CD14-positive monocyte (primary cell): ENCODE measurements at regions not wholly inside any gene's neighbourhood (a gene's known extent, or its start where the extent isn't known, plus 50 kb on each side); places are given as distances from the start of the nearest gene placed in this dataset.

ENCODE experiments used
- DNase-seq, 3 donors: peaks; one replicate each; pipeline ENCODE4 v3.0.0-alpha.2; 2011 to 2022
- H2AFZ ChIP-seq: 2 replicates; pipeline ENCODE4 v1.6.0; 2012; ENCODE audit warnings: mild to moderate bottlenecking, low read depth, low read length, inconsistent platforms; ENCODE audit not compliant: insufficient read depth, poor library complexity, severe bottlenecking
- H3K27ac ChIP-seq, 2 donors: 1 replicate in 1 of 2; 2 replicates in 1 of 2; pipeline ENCODE4 v1.5.1; 2012 to 2013; ENCODE audit warnings: low read length in 2 of 2, control low read depth in 1 of 2, inconsistent platforms in 1 of 2, low read depth in 1 of 2, mild to moderate bottlenecking in 1 of 2
- H3K27me3 ChIP-seq, 2 donors: one replicate each; pipeline versions ENCODE4 v1.6.0 to v1.6.1; 2011 to 2013; ENCODE audit warnings: low read length in 2 of 2; ENCODE audit not compliant: control insufficient read depth in 2 of 2, insufficient read depth in 2 of 2
- H3K36me3 ChIP-seq, 2 donors: replicated peaks in 1 of 2; 1 replicate in 1 of 2; 2 replicates in 1 of 2; pipeline versions ENCODE4 v1.5.1 to v1.6.1; 2012 to 2013; ENCODE audit warnings: low read length in 2 of 2, control low read depth in 1 of 2, inconsistent platforms in 1 of 2, mild to moderate bottlenecking in 1 of 2; ENCODE audit not compliant: insufficient read depth in 2 of 2, control insufficient read depth in 1 of 2
- H3K4me1 ChIP-seq, 2 donors: 1 replicate in 1 of 2; 2 replicates in 1 of 2; pipeline versions ENCODE4 v1.5.1 to v1.6.1; 2012 to 2013; ENCODE audit warnings: low read length in 2 of 2, control low read depth in 1 of 2, inconsistent platforms in 1 of 2, mild to moderate bottlenecking in 1 of 2, moderate library complexity in 1 of 2; ENCODE audit not compliant: insufficient read depth in 2 of 2, control insufficient read depth in 1 of 2
- H3K4me2 ChIP-seq: replicated peaks from 2 replicates; pipeline ENCODE3; 2012; ENCODE audit warnings: low read length, moderate library complexity, mild to moderate bottlenecking; ENCODE audit not compliant: poor library complexity, severe bottlenecking; ENCODE audit errors: extremely low read depth
- H3K4me3 ChIP-seq, 3 experiments: fragments of 200-600 bp in 1 of 3; sonication (generic) in 1 of 3; replicated peaks in 1 of 3; 1 replicate in 2 of 3; 2 replicates in 1 of 3; pipeline ENCODE4 v1.5.1; 2011 to 2013; ENCODE audit warnings: low read length in 3 of 3, mild to moderate bottlenecking in 3 of 3, control low read depth in 2 of 3, low read depth in 2 of 3, inconsistent platforms in 1 of 3, moderate library complexity in 1 of 3
- H3K79me2 ChIP-seq: 2 replicates; pipeline ENCODE4 v1.6.0; 2012; ENCODE audit warnings: mild to moderate bottlenecking, control low read depth, inconsistent platforms, low read length, moderate library complexity; ENCODE audit not compliant: insufficient read depth
- H3K9ac ChIP-seq: 2 replicates; pipeline ENCODE4 v1.6.0; 2017; ENCODE audit warnings: low read length, mild to moderate bottlenecking; ENCODE audit not compliant: insufficient read depth, poor library complexity, severe bottlenecking
- H3K9me3 ChIP-seq, 2 donors: replicated peaks in 1 of 2; 1 replicate in 1 of 2; 2 replicates in 1 of 2; pipeline versions ENCODE4 v1.5.1 to v1.6.1; 2012 to 2013; ENCODE audit warnings: low read length in 2 of 2, control low read depth in 1 of 2; ENCODE audit not compliant: control insufficient read depth in 1 of 2, insufficient read depth in 1 of 2
- H4K20me1 ChIP-seq: 2 replicates; pipeline ENCODE4 v1.6.0; 2012; ENCODE audit warnings: mild to moderate bottlenecking, low read length, control low read depth, moderate library complexity; ENCODE audit not compliant: insufficient read depth
- H3K27ac Mint-ChIP-seq, 7 donors: one replicate each; pipeline ENCODE4 v1.8.0; 2020; ENCODE audit warnings: mild to moderate bottlenecking in 7 of 7, mixed read lengths in 7 of 7, moderate library complexity in 6 of 7, inconsistent platforms in 2 of 7
- H3K27me3 Mint-ChIP-seq, 3 donors: one replicate each; pipeline ENCODE4 v1.8.0; 2021 to 2022; ENCODE audit warnings: low read depth in 3 of 3, mild to moderate bottlenecking in 3 of 3, mixed read lengths in 3 of 3, moderate library complexity in 3 of 3, inconsistent platforms in 1 of 3
- H3K36me3 Mint-ChIP-seq, 2 donors: one replicate each; pipeline ENCODE4 v1.8.0; 2020; ENCODE audit warnings: mixed read lengths in 2 of 2, inconsistent platforms in 1 of 2, mild to moderate bottlenecking in 1 of 2
- H3K4me1 Mint-ChIP-seq: one replicate; pipeline ENCODE4 v1.8.0; 2020; ENCODE audit warnings: mild to moderate bottlenecking, mixed read lengths
- H3K4me3 Mint-ChIP-seq, 2 donors: one replicate each; pipeline ENCODE4 v1.8.0; 2020; ENCODE audit warnings: mild to moderate bottlenecking in 2 of 2, mixed read lengths in 2 of 2, moderate library complexity in 1 of 2
- H3K9me3 Mint-ChIP-seq, 7 donors: one replicate each; pipeline ENCODE4 v1.8.0; 2020 to 2022; ENCODE audit warnings: mixed read lengths in 7 of 7, mild to moderate bottlenecking in 6 of 7, moderate library complexity in 6 of 7, inconsistent platforms in 2 of 7
- CTCF ChIP-seq: fragments of 200-600 bp; IDR thresholded peaks from one replicate; pipeline ENCODE4 v1.8.0; 2022; ENCODE audit warnings: antibody characterized with exemption, mild to moderate bottlenecking
- WGBS: methylation state at CpG from one replicate; pipeline ENCODE4 v1.1.5; 2013; ENCODE audit warnings: missing lambda C conversion rate; ENCODE audit not compliant: insufficient coverage; 5-methylcytosine and 5-hydroxymethylcytosine counted together
- intact Hi-C, 2 donors: fragments of 100-400 bp; cut with micrococcal nuclease; formaldehyde crosslinking; loops; one replicate each; pipeline versions ENCODE4 v1.15.0 to v1.15.1; 2023

- no peak for DNase-seq
- H3K4me3 ChIP-seq: no peak overlapping the region
- no peak overlapping the region for H3K9ac ChIP-seq
- no peaks in the 10 kb centered on the region for H3K4me1 Mint-ChIP-seq
- peaks cover 4 to 11% (median 7%) of the 10 kb centered on the region in 7 donors for H3K9me3 Mint-ChIP-seq
- no peak overlapping the region for H3K4me2 ChIP-seq
- H3K36me3 Mint-ChIP-seq: no peaks in the 10 kb centered on the region
- no peaks in the 10 kb centered on the region for H3K79me2 ChIP-seq
- no peak for TF ChIP-seq CTCF
- peaks cover 0 to 1% (median 0%) of the 10 kb centered on the region in 3 donors for H3K27me3 Mint-ChIP-seq
- no peak overlapping the region for H2AFZ ChIP-seq
- H3K4me3 Mint-ChIP-seq: no peak overlapping the region
- H3K27ac Mint-ChIP-seq: no peak overlapping the region
- H3K27ac ChIP-seq: no peak overlapping the region
- no peaks in the 10 kb centered on the region for H3K36me3 ChIP-seq
- intact Hi-C loops: no loop called here
- H3K4me1 ChIP-seq: no peaks in the 10 kb centered on the region
- peaks cover 8 to 10% of the 10 kb centered on the region in 2 donors for H3K9me3 ChIP-seq
- H4K20me1 ChIP-seq: no peaks in the 10 kb centered on the region
- WGBS: 83% methylated on average over 2 of the region's 3 CpGs
- no peaks in the 10 kb centered on the region for H3K27me3 ChIP-seq
Observed at GRCh38 chr5:12357626-12358025, 453.4 kb upstream of the CTNND2 start.

GRCh38 chr5:12354686-12355085 is 450.4 kb upstream of the CTNND2 start:
- Histone ChIP-seq H3K9ac (no peak overlapping the region), H3K4me1 (no peaks in the 10 kb centered on the region), H3K27ac (no peak overlapping the region), H3K9me3 (peaks cover 8 to 23% of the 10 kb centered on the region in 2 donors), H4K20me1 (no peaks in the 10 kb centered on the region), H3K4me2 (no peak overlapping the region), H3K36me3 (no peaks in the 10 kb centered on the region), H3K27me3 (no peaks in the 10 kb centered on the region), H2AFZ (no peak overlapping the region), H3K4me3 (no peak overlapping the region), H3K79me2 (no peaks in the 10 kb centered on the region)
- Mint-ChIP-seq H3K9me3 (peaks cover 2 to 10% (median 5%) of the 10 kb centered on the region in 7 donors), H3K27ac (no peak overlapping the region), H3K4me1 (no peaks in the 10 kb centered on the region), H3K36me3 (no peaks in the 10 kb centered on the region), H3K27me3 (peaks cover 0 to 1% (median 0%) of the 10 kb centered on the region in 3 donors), H3K4me3 (no peak overlapping the region)
- intact Hi-C loops: no loop called here
- no peak for TF ChIP-seq CTCF
- no CpG with 5 or more reads among the region's 4 CpGs for WGBS
- no peak for DNase-seq
